DND-41 (cell line): ENCODE measurements at regions not wholly inside any gene's neighbourhood (a gene's known extent, or its start where the extent isn't known, plus 50 kb on each side); places are given as distances from the start of the nearest gene placed in this dataset.

ENCODE experiments used
- ATAC-seq: fragments of 200-7000 bp; cut with Tn5 transposase; 3 replicates; pipeline ENCODE4 v1.9.1; 2021; ENCODE audit warnings: low read depth; ENCODE audit not compliant: insufficient read depth
- DNase-seq: peaks from one replicate; pipeline ENCODE4 v3.0.0-alpha.2; 2020
- H2AFZ ChIP-seq: 2 replicates; pipeline ENCODE4 v1.6.0; 2012; ENCODE audit warnings: low read depth, low read length
- H3K27ac ChIP-seq: 2 replicates; pipeline ENCODE4 v1.5.1; 2012; ENCODE audit warnings: low read length, inconsistent platforms
- H3K27me3 ChIP-seq: fragments of 200-600 bp; sonication (generic); 2 replicates; pipeline ENCODE4 v1.6.0; 2012; ENCODE audit warnings: low read length, mild to moderate bottlenecking, inconsistent platforms; ENCODE audit not compliant: insufficient read depth, poor library complexity
- H3K36me3 ChIP-seq: 2 replicates; pipeline ENCODE4 v1.5.1; 2012; ENCODE audit warnings: low read length, inconsistent platforms; ENCODE audit not compliant: insufficient read depth
- H3K4me1 ChIP-seq: 2 replicates; pipeline ENCODE4 v1.5.1; 2012; ENCODE audit warnings: mild to moderate bottlenecking, low read length; ENCODE audit not compliant: insufficient read depth
- H3K4me2 ChIP-seq: 2 replicates; pipeline ENCODE4 v1.6.0; 2012; ENCODE audit warnings: mild to moderate bottlenecking, moderate library complexity, low read length, inconsistent platforms; ENCODE audit not compliant: insufficient read depth
- H3K4me3 ChIP-seq, 2 experiments: fragments of 200-600 bp in 1 of 2; shearing (Covaris generic) in 1 of 2; 2 replicates each; pipeline ENCODE4 v1.5.1; 2012 to 2016; ENCODE audit warnings: inconsistent platforms in 2 of 2, low read length in 2 of 2, mild to moderate bottlenecking in 2 of 2, low read depth in 1 of 2, moderate library complexity in 1 of 2
- H3K79me2 ChIP-seq: 2 replicates; pipeline ENCODE4 v1.6.0; 2012; ENCODE audit warnings: low read length, inconsistent platforms; ENCODE audit not compliant: insufficient read depth
- H3K9ac ChIP-seq: 2 replicates; pipeline ENCODE4 v1.6.0; 2012; ENCODE audit warnings: low read depth, mild to moderate bottlenecking, inconsistent platforms, low read length, moderate library complexity
- H3K9me3 ChIP-seq: 2 replicates; pipeline ENCODE4 v1.5.1; 2012; ENCODE audit warnings: low read length, moderate library complexity, mild to moderate bottlenecking, inconsistent platforms; ENCODE audit not compliant: insufficient read depth, severe bottlenecking
- H4K20me1 ChIP-seq: 2 replicates; pipeline ENCODE4 v1.6.0; 2012; ENCODE audit warnings: low read length; ENCODE audit not compliant: insufficient read depth
- CTCF ChIP-seq: IDR thresholded peaks from 2 replicates; pipeline ENCODE4 v1.5.1; 2012; ENCODE audit warnings: borderline replicate concordance, low read length, moderate library complexity, mild to moderate bottlenecking; ENCODE audit not compliant: poor library complexity, severe bottlenecking; ENCODE audit errors: extremely low read depth
- EZH2 ChIP-seq: IDR thresholded peaks from 3 replicates; pipeline ENCODE4 v1.6.1; 2012; ENCODE audit warnings: borderline replicate concordance, low read depth, mild to moderate bottlenecking, moderate library complexity, low read length, inconsistent platforms; ENCODE audit not compliant: severe bottlenecking

GRCh38 chr9:88781628-88782391, 209.5 kb upstream of the S1PR3 start:
- TF ChIP-seq EZH2: no peak
- TF ChIP-seq CTCF: no peak
- no peak overlapping the region for H3K4me2 ChIP-seq
- H3K79me2 ChIP-seq: no peaks in the 10 kb centered on the region
- H3K9ac ChIP-seq: no peak overlapping the region
- DNase-seq (no peak), ATAC-seq (no peak)
- H4K20me1 ChIP-seq: no peaks in the 10 kb centered on the region
- no peak overlapping the region for H2AFZ ChIP-seq
- H3K9me3 ChIP-seq: no peaks in the 10 kb centered on the region
- no peaks in the 10 kb centered on the region for H3K36me3 ChIP-seq
- peaks cover 3% of the 10 kb centered on the region for H3K27me3 ChIP-seq
- no peak overlapping the region for H3K27ac ChIP-seq
- no peaks in the 10 kb centered on the region for H3K4me1 ChIP-seq
- no peak overlapping the region for H3K4me3 ChIP-seq

- Histone ChIP-seq H3K79me2 (no peaks in the 10 kb centered on the region), H4K20me1 (no peaks in the 10 kb centered on the region), H3K4me1 (no peaks in the 10 kb centered on the region), H2AFZ (no peak overlapping the region), H3K9me3 (no peaks in the 10 kb centered on the region), H3K4me2 (no peak overlapping the region), H3K9ac (no peak overlapping the region), H3K4me3 (no peak overlapping the region), H3K36me3 (no peaks in the 10 kb centered on the region), H3K27me3 (peaks cover 3% of the 10 kb centered on the region), H3K27ac (no peak overlapping the region)
- TF ChIP-seq CTCF (no peak), EZH2 (no peak)
- no peak for DNase-seq
- no peak for ATAC-seq
Measured at GRCh38 chr9:88782931-88783710, 208.1 kb upstream of the S1PR3 start.

- no peak overlapping the region for H3K9ac ChIP-seq
- H2AFZ ChIP-seq: no peak overlapping the region
- H4K20me1 ChIP-seq: no peaks in the 10 kb centered on the region
- no peak for ATAC-seq
- no peak overlapping the region for H3K4me3 ChIP-seq
- H3K36me3 ChIP-seq: no peaks in the 10 kb centered on the region
- DNase-seq: no peak
- TF ChIP-seq CTCF (no peak), EZH2 (no peak)
- peaks cover 3% of the 10 kb centered on the region for H3K27me3 ChIP-seq
- no peaks in the 10 kb centered on the region for H3K4me1 ChIP-seq
- no peak overlapping the region for H3K27ac ChIP-seq
- H3K79me2 ChIP-seq: no peaks in the 10 kb centered on the region
- no peaks in the 10 kb centered on the region for H3K9me3 ChIP-seq
- no peak overlapping the region for H3K4me2 ChIP-seq
Measured at GRCh38 chr9:88783711-88784083, 207.6 kb upstream of the S1PR3 start.
